ENCODE measurements at regions not wholly inside any gene's neighbourhood (a gene's known extent, or its start where the extent isn't known, plus 50 kb on each side); places are given as distances from the start of the nearest gene placed in this dataset.

GRCh38 chr1:239263801-239264200 lies 122.6 kb upstream of the CHRM3 start:
- no peak for DNase-seq (ENCODE audit: low spot score)

GRCh38 chr1:239262538-239262937 lies 123.8 kb upstream of the CHRM3 start:
- no peak for DNase-seq (ENCODE audit: low spot score)

GRCh38 chr1:239261521-239261920 lies 124.8 kb upstream of the CHRM3 start:
- no peak for DNase-seq (ENCODE audit: low spot score)

- DNase-seq (ENCODE audit: low spot score) = no peak
These were observed 125.5 kb upstream of the CHRM3 start for GRCh38 chr1:239260842-239261241.

- no peak for DNase-seq (ENCODE audit: low spot score)
These were observed 130.7 kb upstream of the CHRM3 start for GRCh38 chr1:239255628-239256160.

- no peak for DNase-seq (ENCODE audit: low spot score)
These were observed 131.4 kb upstream of the CHRM3 start for GRCh38 chr1:239254999-239255398.

GRCh38 chr1:239253032-239253431 lies 133.3 kb upstream of the CHRM3 start:
- DNase-seq (ENCODE audit: low spot score) = no peak

- DNase-seq (ENCODE audit: low spot score) = no peak
These were observed 135.9 kb upstream of the CHRM3 start for GRCh38 chr1:239250353-239251035.

GRCh38 chr1:239247285-239247684 lies 139.1 kb upstream of the CHRM3 start:
- DNase-seq (ENCODE audit: low spot score) = no peak

GRCh38 chr1:239244084-239244483 lies 142.3 kb upstream of the CHRM3 start:
- no peak for DNase-seq (ENCODE audit: low spot score)

GRCh38 chr1:239243006-239243405 lies 143.4 kb upstream of the CHRM3 start:
- no peak for DNase-seq (ENCODE audit: low spot score)

GRCh38 chr1:239242404-239242803 lies 144.0 kb upstream of the CHRM3 start:
- DNase-seq (ENCODE audit: low spot score) = no peak

GRCh38 chr1:239240736-239241135 lies 145.6 kb upstream of the CHRM3 start:
- no peak for DNase-seq (ENCODE audit: low spot score)

GRCh38 chr1:239239529-239239928 lies 146.8 kb upstream of the CHRM3 start:
- DNase-seq (ENCODE audit: low spot score) = no peak

GRCh38 chr1:239237912-239238311 lies 148.5 kb upstream of the CHRM3 start:
- no peak for DNase-seq (ENCODE audit: low spot score)

GRCh38 chr1:239233626-239234025 lies 152.7 kb upstream of the CHRM3 start:
- no peak for DNase-seq (ENCODE audit: low spot score)

- no peak for DNase-seq (ENCODE audit: low spot score)
These were observed 153.4 kb upstream of the CHRM3 start for GRCh38 chr1:239232921-239233320.

GRCh38 chr1:239228451-239228850 lies 157.9 kb upstream of the CHRM3 start:
- DNase-seq (ENCODE audit: low spot score) = no peak

GRCh38 chr1:239225396-239225795 lies 161.0 kb upstream of the CHRM3 start:
- DNase-seq (ENCODE audit: low spot score) = no peak

- DNase-seq (ENCODE audit: low spot score) = no peak
These were observed 162.3 kb upstream of the CHRM3 start for GRCh38 chr1:239224100-239224499.

GRCh38 chr1:239222999-239223398 lies 163.4 kb upstream of the CHRM3 start:
- no peak for DNase-seq (ENCODE audit: low spot score)

GRCh38 chr1:239221656-239222055 lies 164.7 kb upstream of the CHRM3 start:
- DNase-seq (ENCODE audit: low spot score) = no peak

GRCh38 chr1:239219679-239220078 lies 166.7 kb upstream of the CHRM3 start:
- DNase-seq (ENCODE audit: low spot score) = no peak

- DNase-seq (ENCODE audit: low spot score) = no peak
These were observed 168.1 kb upstream of the CHRM3 start for GRCh38 chr1:239218301-239218700.

Data from putamen (tissue), 1 donor.